ENCODE measurements at regions not wholly inside any gene's neighbourhood (a gene's known extent, or its start where the extent isn't known, plus 50 kb on each side); places are given as distances from the start of the nearest gene placed in this dataset.

DNA sequence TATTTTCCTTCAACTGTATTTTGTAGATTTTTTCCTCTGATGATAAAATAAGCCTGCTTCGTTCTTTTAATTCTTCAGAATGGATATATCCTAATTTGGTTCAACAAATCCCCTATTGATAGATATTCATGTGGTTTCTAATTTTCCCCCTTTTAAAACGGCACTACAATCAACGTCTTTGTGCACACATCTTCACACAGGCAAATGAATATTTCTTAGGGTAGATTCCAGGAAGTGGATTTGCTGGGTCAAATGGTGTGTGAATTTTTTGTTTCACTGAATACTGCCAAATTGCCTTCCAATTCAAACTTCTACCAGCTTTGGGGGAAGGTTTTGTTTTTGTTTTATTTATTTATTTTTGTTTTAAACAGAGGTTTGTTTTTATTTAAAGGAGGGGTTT, 287.2 kb downstream of the FOXO1 start:
- TF ChIP-seq EZH2 (IDR thresholded peaks at IDR 0.05): no peak
- TF ChIP-seq, protein P1, sequence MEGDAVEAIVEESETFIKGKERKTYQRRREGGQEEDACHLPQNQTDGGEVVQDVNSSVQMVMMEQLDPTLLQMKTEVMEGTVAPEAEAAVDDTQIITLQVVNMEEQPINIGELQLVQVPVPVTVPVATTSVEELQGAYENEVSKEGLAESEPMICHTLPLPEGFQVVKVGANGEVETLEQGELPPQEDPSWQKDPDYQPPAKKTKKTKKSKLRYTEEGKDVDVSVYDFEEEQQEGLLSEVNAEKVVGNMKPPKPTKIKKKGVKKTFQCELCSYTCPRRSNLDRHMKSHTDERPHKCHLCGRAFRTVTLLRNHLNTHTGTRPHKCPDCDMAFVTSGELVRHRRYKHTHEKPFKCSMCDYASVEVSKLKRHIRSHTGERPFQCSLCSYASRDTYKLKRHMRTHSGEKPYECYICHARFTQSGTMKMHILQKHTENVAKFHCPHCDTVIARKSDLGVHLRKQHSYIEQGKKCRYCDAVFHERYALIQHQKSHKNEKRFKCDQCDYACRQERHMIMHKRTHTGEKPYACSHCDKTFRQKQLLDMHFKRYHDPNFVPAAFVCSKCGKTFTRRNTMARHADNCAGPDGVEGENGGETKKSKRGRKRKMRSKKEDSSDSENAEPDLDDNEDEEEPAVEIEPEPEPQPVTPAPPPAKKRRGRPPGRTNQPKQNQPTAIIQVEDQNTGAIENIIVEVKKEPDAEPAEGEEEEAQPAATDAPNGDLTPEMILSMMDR (IDR thresholded peaks at IDR 0.05): no peak
- no peak for TF ChIP-seq EZH2phosphoT487 (IDR thresholded peaks at IDR 0.05)
- H3K9me3 Mint-ChIP-seq: peaks cover 5% of the 10 kb centered on the region

DNA sequence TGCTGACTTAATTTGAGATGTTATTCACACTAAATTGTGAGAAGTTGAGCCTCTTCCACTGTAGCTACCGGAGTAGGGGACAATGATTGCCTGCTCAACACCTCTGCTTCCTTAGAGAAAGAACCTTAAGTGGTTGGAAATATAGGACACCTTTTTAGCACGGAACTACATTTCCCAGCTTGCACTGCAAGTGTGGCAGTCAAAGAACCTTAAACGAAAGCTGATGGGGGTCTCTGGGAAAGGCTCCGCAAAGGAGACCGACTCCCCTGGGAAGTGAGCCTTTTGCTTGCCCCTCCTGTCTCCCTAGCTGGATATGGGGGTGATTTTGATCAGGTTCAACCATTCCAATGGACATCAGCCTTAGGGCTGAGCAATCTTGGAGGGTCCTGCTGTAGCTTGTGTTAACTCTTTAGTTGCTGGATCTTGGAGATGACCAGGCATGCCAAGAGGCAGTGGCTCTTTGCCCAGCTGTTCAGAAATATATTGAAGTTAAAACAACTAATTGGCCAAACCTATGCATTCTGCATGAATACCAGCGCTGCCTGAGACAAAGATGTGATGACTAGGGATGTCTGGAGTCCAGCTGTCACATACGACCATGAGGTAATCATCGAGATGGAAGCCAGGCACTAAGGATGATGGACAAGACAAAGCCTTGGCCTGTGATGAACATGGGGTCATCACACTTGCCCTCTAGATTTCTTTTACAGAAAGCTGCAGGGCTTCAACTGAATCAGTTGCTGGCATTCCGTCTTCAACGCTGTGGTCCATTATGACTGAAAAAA, 286.5 kb downstream of the FOXO1 start:
- Histone ChIP-seq H3K4me3 (peak overlapping the region; percentile 23), H2AFZ (replicated peaks) (peak overlapping the region; percentile 92)

More for the DNA sequence above, 287.2 kb downstream of the FOXO1 start:
- Histone ChIP-seq H3K4me2 (no peak overlapping the region), H3K79me2 (ENCODE audit: low read depth) (no peaks in the 10 kb centered on the region), H3K9me3 (ENCODE audit: low read depth) (no peaks in the 10 kb centered on the region), H3K9ac (no peak overlapping the region), H3K4me1 (peaks cover 12% of the 10 kb centered on the region), H4K20me1 (ENCODE audit: low read depth) (no peaks in the 10 kb centered on the region), H3F3A (ENCODE audit: low read depth) (no peaks in the 10 kb centered on the region), H3K27ac (no peak overlapping the region), H3K27me3 (no peaks in the 10 kb centered on the region), H3K36me3 (no peaks in the 10 kb centered on the region), H2AFZ (replicated peaks) (no peak overlapping the region), H3K4me3 (no peak overlapping the region)
- Mint-ChIP-seq H3K4me1 (peaks cover 27% of the 10 kb centered on the region), H3K36me3 (no peaks in the 10 kb centered on the region), H3K4me3 (no peak overlapping the region), H3K27ac (no peak overlapping the region), H3K27me3 (ENCODE audit: insufficient read depth, low read depth) (peaks cover 20% of the 10 kb centered on the region)
- DNase-seq (ENCODE audit: low spot score): no peak

DNA sequence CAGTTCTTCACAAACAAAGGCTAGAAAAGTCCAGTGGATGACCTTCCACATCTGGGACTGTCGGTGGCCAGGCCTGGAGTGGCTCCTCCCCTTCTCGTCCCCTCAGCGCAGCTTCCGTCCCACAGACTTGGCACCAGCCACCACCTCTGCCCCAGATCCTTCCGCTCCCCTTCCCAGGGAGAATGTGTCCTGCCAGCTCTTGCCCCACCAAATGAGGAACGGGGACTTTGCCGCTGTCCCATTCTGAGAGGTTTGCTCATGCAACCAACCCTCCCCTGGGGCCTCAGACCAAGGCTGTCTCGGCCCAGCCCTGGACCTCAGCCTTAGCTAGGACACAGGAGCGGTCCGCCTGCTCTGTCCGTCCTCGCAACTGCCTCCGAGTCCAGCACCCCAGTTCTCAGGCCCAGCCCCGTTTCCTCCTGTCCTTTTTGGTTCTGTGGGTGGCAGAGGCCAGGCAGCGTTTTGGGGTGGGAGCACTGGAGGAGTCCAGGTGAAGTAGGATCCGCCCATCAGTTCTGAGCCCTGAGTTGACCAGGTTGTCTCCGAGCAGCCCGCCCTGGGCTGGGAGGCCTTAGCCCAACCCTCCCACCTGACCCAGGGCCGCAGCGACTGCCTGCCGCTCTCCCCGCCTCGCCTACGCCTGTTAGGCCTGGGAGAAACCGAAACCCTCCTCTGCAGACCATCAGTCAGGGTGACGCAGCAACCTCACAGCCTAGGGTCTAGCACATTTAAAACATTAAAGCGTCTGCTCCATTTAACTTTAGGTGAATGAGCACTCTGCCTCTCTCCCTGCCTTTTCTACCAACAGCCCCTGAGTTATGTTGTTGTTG, 284.3 kb downstream of the FOXO1 start:
- no peaks in the 10 kb centered on the region for H3K36me3 ChIP-seq
- H3K4me3 ChIP-seq: no peak overlapping the region

More for the DNA sequence above, 286.5 kb downstream of the FOXO1 start:
- H3K36me3 Mint-ChIP-seq: no peaks in the 10 kb centered on the region
- H3K79me2 ChIP-seq (ENCODE audit: low read depth): no peaks in the 10 kb centered on the region
- peaks cover 5% of the 10 kb centered on the region for H3K9me3 Mint-ChIP-seq
- peak overlapping the region; percentile 63 for H3K4me2 ChIP-seq
- no peak overlapping the region for H3K27ac ChIP-seq
- H3K4me1 Mint-ChIP-seq: peaks cover 30% of the 10 kb centered on the region
- H3K27ac Mint-ChIP-seq: no peak overlapping the region
- peaks cover 14% of the 10 kb centered on the region for H3K4me1 ChIP-seq
- peak; percentile 32 for DNase-seq (ENCODE audit: low spot score)
- H3K4me3 Mint-ChIP-seq: no peak overlapping the region
- no peaks in the 10 kb centered on the region for H3K9me3 ChIP-seq (ENCODE audit: low read depth)
- TF ChIP-seq EZH2phosphoT487 (IDR thresholded peaks at IDR 0.05) (no peak), EZH2 (IDR thresholded peaks at IDR 0.05) (no peak)
- TF ChIP-seq, protein P1 (IDR thresholded peaks at IDR 0.05): no peak
- H3K27me3 ChIP-seq: no peaks in the 10 kb centered on the region
- H3K9ac ChIP-seq: no peak overlapping the region
- no peaks in the 10 kb centered on the region for H3F3A ChIP-seq (ENCODE audit: low read depth)
- no peaks in the 10 kb centered on the region for H4K20me1 ChIP-seq (ENCODE audit: low read depth)
- no peaks in the 10 kb centered on the region for H3K36me3 ChIP-seq
- H3K27me3 Mint-ChIP-seq (ENCODE audit: insufficient read depth, low read depth): peaks cover 14% of the 10 kb centered on the region

More for the DNA sequence above, 284.3 kb downstream of the FOXO1 start:
- Histone ChIP-seq H3K27me3 (no peaks in the 10 kb centered on the region), H3K9me3 (ENCODE audit: low read depth) (no peaks in the 10 kb centered on the region), H3K9ac (no peak overlapping the region), H3F3A (ENCODE audit: low read depth) (no peaks in the 10 kb centered on the region), H3K27ac (no peak overlapping the region), H4K20me1 (ENCODE audit: low read depth) (no peaks in the 10 kb centered on the region), H2AFZ (replicated peaks) (no peak overlapping the region), H3K4me1 (peaks cover 12% of the 10 kb centered on the region), H3K4me2 (no peak overlapping the region), H3K79me2 (ENCODE audit: low read depth) (no peaks in the 10 kb centered on the region)
- no peak for DNase-seq (ENCODE audit: low spot score)
- TF ChIP-seq, protein P1 (IDR thresholded peaks at IDR 0.05): no peak
- TF ChIP-seq EZH2 (IDR thresholded peaks at IDR 0.05): no peak
- TF ChIP-seq EZH2phosphoT487 (IDR thresholded peaks at IDR 0.05): no peak
- Mint-ChIP-seq H3K27me3 (ENCODE audit: insufficient read depth, low read depth) (peaks cover 6% of the 10 kb centered on the region), H3K9me3 (peaks cover 5% of the 10 kb centered on the region), H3K27ac (peak overlapping the region; percentile 84), H3K36me3 (no peaks in the 10 kb centered on the region), H3K4me1 (peaks cover 25% of the 10 kb centered on the region), H3K4me3 (no peak overlapping the region)
